ENCODE measurements at regions not wholly inside any gene's neighbourhood (a gene's known extent, or its start where the extent isn't known, plus 50 kb on each side); places are given as distances from the start of the nearest gene placed in this dataset.

DNA sequence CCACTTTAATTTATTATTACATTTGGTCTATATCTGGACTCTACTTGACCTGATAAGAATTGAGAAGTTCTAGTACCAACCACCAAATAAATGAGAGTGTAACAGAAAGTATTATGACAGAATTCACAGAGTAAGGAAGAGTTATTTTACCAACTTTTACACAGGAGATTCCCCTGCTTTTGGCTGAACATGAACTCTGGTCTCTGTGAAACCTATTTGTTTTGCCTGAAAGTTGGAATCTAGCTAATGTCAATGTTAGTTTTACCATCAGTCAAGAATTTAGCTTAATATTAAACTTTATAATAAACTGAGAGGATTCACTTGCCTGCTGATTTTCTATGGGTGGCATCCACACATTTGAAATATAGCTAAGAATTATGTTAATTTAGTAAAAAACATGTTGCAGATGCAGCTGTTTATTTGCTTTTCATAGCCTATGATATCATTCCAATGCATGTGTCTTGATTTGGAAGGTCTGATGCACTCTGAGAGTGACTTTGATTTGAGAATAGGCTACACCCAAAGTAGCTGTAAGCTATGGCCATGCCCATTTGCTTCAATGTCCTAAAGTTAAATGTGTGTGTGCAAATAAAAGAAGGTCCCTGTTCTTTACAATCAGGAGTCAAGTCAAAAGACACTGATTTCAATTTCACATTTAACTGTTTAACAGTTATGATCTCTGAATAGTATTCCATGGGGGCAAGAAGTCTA is 150.9 kb upstream of the RASGEF1B start:
- no peak for DNase-seq (ENCODE audit: low read depth in 1 of 2, low spot score in 1 of 2)
- Histone ChIP-seq H3K4me1 (ENCODE audit: low read depth) (peaks cover 3% of the 10 kb centered on the region), H3K9me3 (ENCODE audit: low read depth) (no peaks in the 10 kb centered on the region), H3K27ac (no peak overlapping the region), H3K27me3 (no peaks in the 10 kb centered on the region), H3K4me3 (no peak overlapping the region), H3K36me3 (no peaks in the 10 kb centered on the region)
- TF ChIP-seq, protein P1, sequence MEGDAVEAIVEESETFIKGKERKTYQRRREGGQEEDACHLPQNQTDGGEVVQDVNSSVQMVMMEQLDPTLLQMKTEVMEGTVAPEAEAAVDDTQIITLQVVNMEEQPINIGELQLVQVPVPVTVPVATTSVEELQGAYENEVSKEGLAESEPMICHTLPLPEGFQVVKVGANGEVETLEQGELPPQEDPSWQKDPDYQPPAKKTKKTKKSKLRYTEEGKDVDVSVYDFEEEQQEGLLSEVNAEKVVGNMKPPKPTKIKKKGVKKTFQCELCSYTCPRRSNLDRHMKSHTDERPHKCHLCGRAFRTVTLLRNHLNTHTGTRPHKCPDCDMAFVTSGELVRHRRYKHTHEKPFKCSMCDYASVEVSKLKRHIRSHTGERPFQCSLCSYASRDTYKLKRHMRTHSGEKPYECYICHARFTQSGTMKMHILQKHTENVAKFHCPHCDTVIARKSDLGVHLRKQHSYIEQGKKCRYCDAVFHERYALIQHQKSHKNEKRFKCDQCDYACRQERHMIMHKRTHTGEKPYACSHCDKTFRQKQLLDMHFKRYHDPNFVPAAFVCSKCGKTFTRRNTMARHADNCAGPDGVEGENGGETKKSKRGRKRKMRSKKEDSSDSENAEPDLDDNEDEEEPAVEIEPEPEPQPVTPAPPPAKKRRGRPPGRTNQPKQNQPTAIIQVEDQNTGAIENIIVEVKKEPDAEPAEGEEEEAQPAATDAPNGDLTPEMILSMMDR (IDR thresholded peaks at IDR 0.05; ENCODE audit: low read depth, low read length), result no peak

GRCh38 chr4:81622028-81622427 is 150.3 kb upstream of the RASGEF1B start:
- TF ChIP-seq, protein P1 (IDR thresholded peaks at IDR 0.05; ENCODE audit: low read depth, low read length), result no peak
- H3K4me1 ChIP-seq (ENCODE audit: low read depth), result no peaks in the 10 kb centered on the region
- H3K27me3 ChIP-seq, result no peaks in the 10 kb centered on the region
- no peak overlapping the region for H3K27ac ChIP-seq
- H3K9me3 ChIP-seq (ENCODE audit: low read depth), result no peaks in the 10 kb centered on the region
- no peak for DNase-seq (ENCODE audit: low read depth in 1 of 2, low spot score in 1 of 2)
- H3K4me3 ChIP-seq, result no peak overlapping the region
- no peaks in the 10 kb centered on the region for H3K36me3 ChIP-seq

DNA sequence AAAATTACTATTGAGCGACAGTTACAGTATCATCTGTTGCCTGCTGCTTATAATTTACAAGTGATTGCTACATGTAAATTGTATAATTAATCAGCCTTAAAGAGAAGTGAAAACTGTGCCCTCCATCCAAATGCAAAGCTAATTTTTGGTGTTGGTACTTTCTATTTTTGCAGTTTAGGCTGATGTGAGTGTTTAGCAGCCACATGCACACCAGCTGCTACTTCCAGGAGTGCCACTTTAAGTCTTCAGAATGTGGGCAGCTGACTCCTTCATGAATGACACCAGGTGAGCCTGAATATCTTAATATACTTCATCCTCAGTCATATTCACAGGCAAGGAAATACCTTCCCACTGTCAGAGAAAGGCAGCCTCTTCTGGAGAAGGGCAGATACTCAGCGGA is 149.8 kb upstream of the RASGEF1B start:
- TF ChIP-seq, protein P1 (IDR thresholded peaks at IDR 0.05; ENCODE audit: low read depth, low read length), result no peak
- H3K9me3 ChIP-seq (ENCODE audit: low read depth), result no peaks in the 10 kb centered on the region
- H3K4me3 ChIP-seq, result no peak overlapping the region
- H3K27ac ChIP-seq, result no peak overlapping the region
- no peak for DNase-seq (ENCODE audit: low read depth in 1 of 2, low spot score in 1 of 2)
- no peaks in the 10 kb centered on the region for H3K36me3 ChIP-seq
- H3K27me3 ChIP-seq, result no peaks in the 10 kb centered on the region
- no peaks in the 10 kb centered on the region for H3K4me1 ChIP-seq (ENCODE audit: low read depth)

DNA sequence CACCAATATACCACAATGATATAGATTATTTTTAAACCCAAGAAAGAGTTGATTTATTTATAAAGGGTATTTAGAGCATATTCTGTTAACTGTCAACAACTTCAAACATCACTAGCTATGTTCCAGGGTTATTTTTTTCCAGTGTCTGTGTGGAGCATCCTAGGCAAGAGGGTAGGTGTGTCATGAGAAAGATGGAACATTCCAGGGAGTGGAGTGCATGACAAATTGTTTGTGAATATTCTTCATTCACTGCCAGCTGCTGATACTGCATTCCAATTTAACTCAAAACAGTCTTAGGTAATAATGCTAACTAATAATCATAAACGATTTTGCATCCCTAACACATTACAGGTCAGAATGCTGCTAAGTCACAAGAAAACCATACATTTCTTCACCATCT is 148.7 kb upstream of the RASGEF1B start:
- Histone ChIP-seq H3K27ac (no peak overlapping the region), H3K4me3 (no peak overlapping the region), H3K27me3 (no peaks in the 10 kb centered on the region), H3K4me1 (ENCODE audit: low read depth) (no peaks in the 10 kb centered on the region), H3K9me3 (ENCODE audit: low read depth) (no peaks in the 10 kb centered on the region), H3K36me3 (no peaks in the 10 kb centered on the region)
- DNase-seq (ENCODE audit: low read depth in 1 of 2, low spot score in 1 of 2), result no peak
- TF ChIP-seq, protein P1 (IDR thresholded peaks at IDR 0.05; ENCODE audit: low read depth, low read length), result no peak

DNA sequence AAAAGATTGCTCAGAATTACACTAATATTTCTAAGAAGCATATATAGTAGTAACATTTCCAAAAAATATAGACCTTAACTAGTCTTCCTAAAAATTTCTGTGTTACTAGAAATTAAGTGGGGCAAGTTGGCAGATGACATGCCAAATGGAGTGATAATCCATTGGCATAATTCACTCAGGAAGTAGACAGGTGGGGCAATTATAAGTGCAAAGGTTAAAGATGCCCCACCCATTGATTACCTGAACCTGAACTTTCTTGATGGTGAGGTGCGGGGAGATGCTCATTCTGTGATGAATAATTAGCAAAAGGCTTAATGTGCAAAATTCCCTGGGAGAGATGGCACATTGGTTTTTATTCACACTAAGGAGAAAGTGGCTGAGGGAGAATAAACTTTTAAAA is 145.8 kb upstream of the RASGEF1B start:
- H3K9me3 ChIP-seq (ENCODE audit: low read depth), result no peaks in the 10 kb centered on the region
- H3K4me1 ChIP-seq (ENCODE audit: low read depth), result no peaks in the 10 kb centered on the region
- TF ChIP-seq, protein P1 (IDR thresholded peaks at IDR 0.05; ENCODE audit: low read depth, low read length), result no peak
- DNase-seq (ENCODE audit: low read depth in 1 of 2, low spot score in 1 of 2), result no peak
- no peaks in the 10 kb centered on the region for H3K36me3 ChIP-seq
- H3K4me3 ChIP-seq, result no peak overlapping the region
- H3K27ac ChIP-seq, result no peak overlapping the region
- H3K27me3 ChIP-seq, result no peaks in the 10 kb centered on the region

Data from cardiac muscle cell (in vitro differentiated cells and primary cell).